SU-DHL-6 (cell line): ENCODE measurements at regions not wholly inside any gene's neighbourhood (a gene's known extent, or its start where the extent isn't known, plus 50 kb on each side); places are given as distances from the start of the nearest gene placed in this dataset.

ENCODE experiments used
- CTCF ChIP-seq: fragments of 200-600 bp; sonication (generic); IDR thresholded peaks from one replicate; pipeline ENCODE4 v1.5.1; 2017; ENCODE audit warnings: antibody characterized with exemption, mild to moderate bottlenecking, low read length, moderate library complexity; ENCODE audit not compliant: insufficient read depth, poor library complexity, severe bottlenecking
- EZH2phosphoT487 ChIP-seq: fragments of 200-600 bp; sonication (generic), shearing (Covaris generic); conservative IDR thresholded peaks from 2 replicates; pipeline ENCODE4 v1.6.1; 2018; ENCODE audit warnings: mild to moderate bottlenecking, antibody characterized with exemption, low read length, moderate library complexity, mixed read lengths

- TF ChIP-seq CTCF (no peak), EZH2phosphoT487 (no peak)
Observed at GRCh38 chr5:39475881-39476842, 51.4 kb upstream of the DAB2 start.
